NT2/D1 (cell line): ENCODE measurements at regions not wholly inside any gene's neighbourhood (a gene's known extent, or its start where the extent isn't known, plus 50 kb on each side); places are given as distances from the start of the nearest gene placed in this dataset.

Source experiments
- DNase-seq: peaks from one replicate; pipeline ENCODE4 v3.0.0-alpha.2; 2011; ENCODE audit warnings: low read depth, low spot score
- H3K27me3 ChIP-seq: 2 replicates; pipeline ENCODE4 v1.6.0; 2011; ENCODE audit warnings: mild to moderate bottlenecking; ENCODE audit not compliant: insufficient read length, insufficient read depth
- H3K36me3 ChIP-seq: 2 replicates; pipeline ENCODE4 v1.6.1; 2011; ENCODE audit warnings: mild to moderate bottlenecking, low read length, mixed read lengths; ENCODE audit not compliant: insufficient read depth, insufficient read length
- H3K4me1 ChIP-seq: 2 replicates; pipeline ENCODE4 v1.5.1; 2011; ENCODE audit not compliant: insufficient read depth, insufficient read length
- H3K4me3 ChIP-seq: 2 replicates; pipeline ENCODE4 v1.5.1; 2011; ENCODE audit warnings: low read depth; ENCODE audit not compliant: insufficient read length
- H3K9ac ChIP-seq: 2 replicates; pipeline ENCODE4 v1.6.0; 2011; ENCODE audit warnings: low read depth; ENCODE audit not compliant: insufficient read length
- H3K9me3 ChIP-seq: 2 replicates; pipeline ENCODE4 v1.5.1; 2011; ENCODE audit warnings: mild to moderate bottlenecking, low read length; ENCODE audit not compliant: insufficient read depth
- SUZ12 ChIP-seq: IDR thresholded peaks from 2 replicates; pipeline ENCODE4 v1.6.1; 2011; ENCODE audit not compliant: insufficient read length, insufficient read depth; ENCODE audit errors: extremely low read depth
- YY1 ChIP-seq: IDR thresholded peaks from 2 replicates; pipeline ENCODE4 v1.6.1; 2011; ENCODE audit not compliant: insufficient read length, insufficient read depth
- ZNF274 ChIP-seq: IDR thresholded peaks from 2 replicates; pipeline ENCODE4 v1.6.1; 2011; ENCODE audit warnings: mild to moderate bottlenecking, low read depth, low read length

DNA sequence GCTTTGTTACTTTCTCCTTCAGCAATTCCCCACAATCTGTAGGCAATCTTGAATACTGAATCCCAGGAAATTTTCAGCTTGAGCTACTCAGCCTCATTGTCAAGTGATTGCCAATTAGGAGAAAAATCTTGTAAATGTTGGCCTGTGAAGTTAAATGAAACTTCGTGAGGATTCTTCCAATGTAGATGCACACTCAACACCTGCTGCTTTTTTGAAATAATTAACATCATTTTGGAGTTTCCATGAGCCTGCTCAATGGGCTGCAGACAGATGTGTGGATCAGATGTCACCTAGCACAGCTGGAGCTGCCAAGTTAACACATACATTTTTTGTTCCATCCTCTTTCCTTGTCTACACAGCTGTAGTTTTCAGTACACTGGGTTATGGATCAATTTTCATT, 645.6 kb upstream of the LUZP2 start:
- Histone ChIP-seq H3K4me3 (no peak overlapping the region), H3K9me3 (no peaks in the 10 kb centered on the region), H3K27me3 (no peaks in the 10 kb centered on the region), H3K36me3 (no peaks in the 10 kb centered on the region), H3K4me1 (no peaks in the 10 kb centered on the region), H3K9ac (no peak overlapping the region)
- DNase-seq = no peak
- TF ChIP-seq YY1 (no peak), SUZ12 (no peak), ZNF274 (no peak)

DNA sequence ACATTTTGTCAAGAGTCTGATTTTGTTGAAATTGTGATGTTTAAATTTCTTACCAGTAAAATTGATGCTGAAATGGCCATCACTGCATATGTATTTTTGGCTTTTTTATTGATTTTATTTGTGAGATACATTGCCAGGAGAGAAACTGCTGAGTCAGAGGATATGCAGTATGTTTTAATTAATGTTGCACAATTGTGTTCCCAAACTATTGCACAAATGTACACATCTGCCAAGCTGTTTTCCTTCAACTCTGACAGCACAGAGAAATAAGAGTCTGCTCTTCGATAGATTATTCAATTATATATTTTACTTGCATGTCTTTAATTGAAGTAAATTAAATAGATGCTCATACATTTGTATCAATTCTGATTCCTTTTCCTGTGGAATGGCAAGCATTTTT, 640.2 kb upstream of the LUZP2 start:
- no peak for DNase-seq
- Histone ChIP-seq H3K27me3 (no peaks in the 10 kb centered on the region), H3K9me3 (no peaks in the 10 kb centered on the region), H3K9ac (no peak overlapping the region), H3K4me1 (no peaks in the 10 kb centered on the region), H3K36me3 (no peaks in the 10 kb centered on the region), H3K4me3 (no peak overlapping the region)
- TF ChIP-seq ZNF274 (no peak), SUZ12 (no peak), YY1 (no peak)

DNA sequence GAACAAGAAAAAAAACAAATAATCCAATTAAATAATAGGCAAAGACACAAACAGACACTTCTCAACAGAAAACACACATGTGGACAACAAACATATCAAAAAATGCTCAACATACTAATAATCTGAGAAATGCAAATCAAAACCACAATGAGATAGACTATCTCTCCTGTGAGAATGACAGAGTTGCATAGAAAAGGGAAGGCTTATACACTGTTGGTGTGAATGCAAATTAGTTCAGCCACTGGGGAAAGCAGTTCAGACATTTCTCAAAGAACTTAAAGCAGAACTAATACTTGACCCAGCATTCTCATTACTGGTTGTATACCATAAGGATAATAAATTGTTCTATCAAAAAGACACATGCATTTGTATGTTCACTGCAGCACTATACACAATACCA, 637.8 kb upstream of the LUZP2 start:
- H3K4me1 ChIP-seq = no peaks in the 10 kb centered on the region
- H3K4me3 ChIP-seq = no peak overlapping the region
- H3K9me3 ChIP-seq = no peaks in the 10 kb centered on the region
- H3K27me3 ChIP-seq = no peaks in the 10 kb centered on the region
- no peak for TF ChIP-seq ZNF274
- TF ChIP-seq SUZ12 = no peak
- TF ChIP-seq YY1 = no peak
- no peaks in the 10 kb centered on the region for H3K36me3 ChIP-seq
- no peak for DNase-seq
- no peak overlapping the region for H3K9ac ChIP-seq

DNA sequence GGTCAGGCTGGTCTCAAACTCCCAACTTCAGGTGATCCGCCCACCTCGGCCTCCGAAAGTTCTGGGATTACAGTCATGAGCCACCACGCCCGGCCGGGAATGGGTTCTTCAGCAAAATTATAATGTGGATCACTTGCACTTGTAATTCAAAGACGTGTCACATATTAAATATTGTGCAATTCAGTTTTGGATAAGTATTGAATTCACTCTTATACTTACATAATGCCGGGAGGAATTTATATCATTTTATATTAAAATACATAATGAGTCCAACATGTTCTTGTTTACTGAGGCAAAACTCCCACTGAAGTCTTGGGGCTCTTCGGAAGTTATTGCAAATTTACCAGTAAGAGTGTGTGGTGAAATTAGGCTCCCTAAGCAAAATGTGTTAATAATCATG, 635.2 kb upstream of the LUZP2 start:
- Histone ChIP-seq H3K9me3 (no peaks in the 10 kb centered on the region), H3K27me3 (no peaks in the 10 kb centered on the region), H3K36me3 (no peaks in the 10 kb centered on the region), H3K4me1 (no peaks in the 10 kb centered on the region), H3K4me3 (no peak overlapping the region), H3K9ac (no peak overlapping the region)
- TF ChIP-seq SUZ12 (no peak), ZNF274 (no peak), YY1 (no peak)
- DNase-seq = no peak

DNA sequence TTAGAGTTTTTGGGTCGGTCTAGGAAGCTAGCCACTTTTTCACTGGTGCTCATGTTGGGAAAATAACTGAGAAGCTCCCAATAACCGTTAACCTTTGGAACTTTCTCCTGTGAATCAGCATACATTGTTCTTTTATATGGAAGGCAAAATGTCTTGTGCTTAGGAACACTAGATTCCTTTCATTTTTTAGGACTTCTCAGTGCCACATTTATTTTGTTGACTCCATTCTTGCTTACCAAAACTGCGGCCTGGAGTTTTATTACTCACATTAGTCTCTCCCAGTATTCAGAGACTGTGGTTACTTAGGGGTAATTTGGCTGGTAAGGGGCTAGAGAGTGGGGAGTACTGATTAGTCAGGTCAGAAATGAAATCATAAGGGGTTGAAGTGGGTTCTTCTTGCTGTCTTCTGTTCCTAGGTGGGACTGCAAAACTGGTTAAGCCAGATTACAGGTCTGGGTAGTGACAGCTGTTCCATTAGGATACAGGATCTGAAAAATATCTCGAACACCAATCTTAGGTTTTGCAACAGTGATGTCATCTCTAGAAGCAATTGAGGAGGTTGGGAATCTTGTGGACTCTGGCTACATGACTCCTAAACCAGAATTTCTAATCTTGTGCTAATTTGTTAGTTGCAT, 631.4 kb upstream of the LUZP2 start:
- Histone ChIP-seq H3K4me3 (no peak overlapping the region), H3K27me3 (no peaks in the 10 kb centered on the region), H3K9me3 (no peaks in the 10 kb centered on the region), H3K9ac (no peak overlapping the region), H3K4me1 (no peaks in the 10 kb centered on the region), H3K36me3 (no peaks in the 10 kb centered on the region)
- no peak for TF ChIP-seq YY1
- no peak for TF ChIP-seq SUZ12
- TF ChIP-seq ZNF274 = no peak
- no peak for DNase-seq

DNA sequence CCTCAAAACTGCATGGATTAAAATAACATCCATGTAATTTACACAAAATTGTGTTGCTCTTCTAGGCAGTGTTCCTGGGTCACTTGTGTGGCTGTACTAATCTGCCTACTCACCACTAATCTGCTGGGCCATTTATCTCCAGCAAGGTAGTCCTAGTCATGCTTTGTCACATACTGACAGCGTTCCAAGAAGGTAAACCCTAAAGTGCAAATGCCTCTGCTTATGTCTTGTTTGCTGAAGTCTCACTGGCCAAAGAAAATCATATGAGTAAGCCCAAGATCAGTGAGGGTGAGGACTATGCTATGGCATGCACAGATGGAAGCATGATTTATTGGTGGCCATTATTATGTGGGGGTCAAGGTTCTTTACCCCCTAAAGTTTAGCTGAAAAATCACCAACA, 630.2 kb upstream of the LUZP2 start:
- no peak for DNase-seq
- no peaks in the 10 kb centered on the region for H3K36me3 ChIP-seq
- TF ChIP-seq ZNF274 = no peak
- TF ChIP-seq SUZ12 = no peak
- no peak for TF ChIP-seq YY1
- no peaks in the 10 kb centered on the region for H3K27me3 ChIP-seq
- H3K9me3 ChIP-seq = no peaks in the 10 kb centered on the region
- no peak overlapping the region for H3K9ac ChIP-seq
- no peaks in the 10 kb centered on the region for H3K4me1 ChIP-seq
- no peak overlapping the region for H3K4me3 ChIP-seq

DNA sequence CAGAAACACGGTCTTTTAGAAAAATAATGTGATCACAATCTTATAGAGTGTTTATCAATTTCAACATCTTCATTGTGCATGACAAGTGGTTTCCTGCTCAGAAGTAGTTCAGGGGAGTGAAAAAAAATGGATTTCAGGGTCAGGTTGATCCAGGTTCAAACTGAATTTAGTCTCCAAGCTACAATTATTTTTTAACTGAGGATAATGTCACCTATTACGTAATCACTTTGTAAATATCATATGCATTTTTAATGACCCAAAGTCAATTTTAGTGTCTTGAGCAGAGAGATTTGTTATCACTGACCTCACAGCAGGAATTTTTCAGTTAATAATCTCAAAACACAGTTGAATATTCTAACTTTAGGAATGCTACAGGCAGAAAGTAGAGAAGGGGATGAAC, 627.2 kb upstream of the LUZP2 start:
- no peak for DNase-seq
- no peaks in the 10 kb centered on the region for H3K27me3 ChIP-seq
- H3K36me3 ChIP-seq = no peaks in the 10 kb centered on the region
- no peak overlapping the region for H3K4me3 ChIP-seq
- H3K9ac ChIP-seq = no peak overlapping the region
- no peak for TF ChIP-seq ZNF274
- TF ChIP-seq YY1 = no peak
- TF ChIP-seq SUZ12 = no peak
- no peaks in the 10 kb centered on the region for H3K4me1 ChIP-seq
- H3K9me3 ChIP-seq = no peaks in the 10 kb centered on the region

DNA sequence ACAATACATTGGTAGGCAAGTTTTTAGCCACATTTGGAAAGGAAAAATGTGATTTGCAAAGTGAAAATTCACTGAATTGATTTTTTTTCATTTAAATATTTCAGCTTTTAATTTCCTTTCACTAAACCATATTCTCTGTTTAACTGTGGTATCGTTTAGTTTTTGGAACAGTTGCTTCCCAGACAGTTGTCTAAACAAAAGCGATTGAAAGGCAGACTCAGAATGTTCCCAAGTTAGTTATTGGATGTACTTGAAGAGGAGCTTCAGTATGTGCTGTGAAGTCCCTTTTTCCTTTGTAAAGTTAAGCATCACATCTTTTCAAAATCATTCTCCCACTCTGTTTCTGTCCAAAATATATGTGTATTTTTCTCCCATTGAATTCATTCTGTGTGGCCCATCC, 623.4 kb upstream of the LUZP2 start:
- no peaks in the 10 kb centered on the region for H3K27me3 ChIP-seq
- no peaks in the 10 kb centered on the region for H3K36me3 ChIP-seq
- no peaks in the 10 kb centered on the region for H3K9me3 ChIP-seq
- no peaks in the 10 kb centered on the region for H3K4me1 ChIP-seq
- H3K4me3 ChIP-seq = no peak overlapping the region
- DNase-seq = no peak
- H3K9ac ChIP-seq = no peak overlapping the region
- TF ChIP-seq SUZ12 = no peak
- no peak for TF ChIP-seq YY1
- TF ChIP-seq ZNF274 = no peak
